ENCODE measurements at regions not wholly inside any gene's neighbourhood (a gene's known extent, or its start where the extent isn't known, plus 50 kb on each side); places are given as distances from the start of the nearest gene placed in this dataset.

- TF ChIP-seq POLR2A (IDR thresholded peaks at IDR 0.05) = no peak
- TF ChIP-seq CTCF (IDR thresholded peaks at IDR 0.05) = no peak
- no peak for TF ChIP-seq EP300 (IDR thresholded peaks at IDR 0.05)
These were observed 104.9 kb upstream of the YPEL5 start for GRCh38 chr2:30041884-30042283.
